K562 (cell line): ENCODE measurements at regions not wholly inside any gene's neighbourhood (a gene's known extent, or its start where the extent isn't known, plus 50 kb on each side); places are given as distances from the start of the nearest gene placed in this dataset.

Experiments used
- ATAC-seq: fragments of 200-7000 bp; cut with Tn5 transposase; 3 replicates; pipeline ENCODE4 v1.9.1; 2020; ENCODE audit warnings: moderate library complexity
- BruUV-seq: library from RNA; stranded (reverse); fragments of 400-500 nt; replicated peaks from 2 replicates; lab custom pipeline; 2021; lab: Mats Ljungman, UMichigan
- CTCF ChIA-PET: fragments of 300-600 bp; formaldehyde crosslinking; extraction: SDS; loops from one replicate; lab custom pipeline; 2021; ENCODE audit warnings: low intra/inter-chr PET ratio; lab: Yijun Ruan, JAX
- POLR2A ChIA-PET: fragments of 300-600, 350-650 bp; sonication (Branson Sonifier 250); formaldehyde crosslinking; extraction: SDS; loops from one replicate; lab custom pipeline; 2021; ENCODE audit warnings: antibody characterized with exemption, inconsistent platforms; lab: Yijun Ruan, JAX
- DNase-seq, 4 experiments: peaks; one replicate each; pipeline versions ENCODE4 v3.0.0 to v3.0.0-alpha.2; 2011 to 2018; ENCODE audit warnings: low spot score in 3 of 4, mixed read lengths in 3 of 4; ENCODE audit errors: extremely low read depth in 1 of 4
- FAIRE-seq: peaks from 2 replicates; lab custom pipeline; 2011; peaks lifted over from hg19 to GRCh38; lab: Jason Lieb, UNC
- H2AFZ ChIP-seq: 2 replicates; pipeline ENCODE4 v1.6.0; 2011; ENCODE audit warnings: low read depth, low read length, control low read depth, inconsistent platforms
- H3K27ac ChIP-seq: fragments of 200-600 bp; 3 replicates; pipeline ENCODE4 v1.8.0; 2011; ENCODE audit warnings: low read depth, mild to moderate bottlenecking, control low read depth, inconsistent platforms, low read length, moderate library complexity, mixed read lengths; ENCODE audit errors: extremely low read depth
- H3K27me3 ChIP-seq, 2 experiments: fragments of 300-600 bp in 1 of 2; 2 replicates in 1 of 2; 3 replicates in 1 of 2; pipeline versions ENCODE4 v1.6.0 to v1.8.0; 2011; ENCODE audit warnings: inconsistent platforms in 2 of 2, low read length in 2 of 2, mild to moderate bottlenecking in 1 of 2, mixed read lengths in 1 of 2, moderate library complexity in 1 of 2; ENCODE audit not compliant: control insufficient read depth in 2 of 2, insufficient read depth in 2 of 2
- H3K36me3 ChIP-seq: fragments of 300-600 bp; 3 replicates; pipeline ENCODE4 v1.8.0; 2011; ENCODE audit warnings: mild to moderate bottlenecking, low read length, inconsistent platforms; ENCODE audit not compliant: control insufficient read depth, insufficient read depth
- H3K4me1 ChIP-seq, 2 experiments: fragments of 200-600 bp in 1 of 2; replicated peaks in 1 of 2; 2 replicates in 1 of 2; 3 replicates in 1 of 2; pipeline versions ENCODE4 v1.5.1 to v1.8.0; 2011; ENCODE audit warnings: inconsistent platforms in 2 of 2, low read length in 2 of 2, mild to moderate bottlenecking in 1 of 2, mixed read lengths in 1 of 2, moderate library complexity in 1 of 2; ENCODE audit not compliant: control insufficient read depth in 2 of 2, insufficient read depth in 2 of 2
- H3K4me2 ChIP-seq: 2 replicates; pipeline ENCODE4 v1.6.1; 2011; ENCODE audit warnings: low read length, control low read depth, inconsistent platforms, mixed read lengths; ENCODE audit not compliant: insufficient read depth
- H3K4me3 ChIP-seq: fragments of 200-600 bp; sonication (generic), shearing (Covaris generic); 2 replicates; pipeline ENCODE4 v1.5.1; 2016; ENCODE audit warnings: control low read depth, inconsistent platforms
- H3K79me2 ChIP-seq: fragments of 200-600 bp; 3 replicates; pipeline ENCODE4 v1.8.0; 2011; ENCODE audit warnings: low read length, inconsistent platforms; ENCODE audit not compliant: control insufficient read depth, insufficient read depth
- H3K9ac ChIP-seq, 2 experiments: 2 replicates each; pipeline versions ENCODE4 v1.6.0 to v1.6.1; 2011; ENCODE audit warnings: low read depth in 2 of 2, low read length in 2 of 2, control low read depth in 1 of 2, inconsistent platforms in 1 of 2, mild to moderate bottlenecking in 1 of 2, mixed read lengths in 1 of 2; ENCODE audit not compliant: insufficient read depth in 1 of 2
- H3K9me1 ChIP-seq: one replicate; pipeline ENCODE4 v1.6.0; 2011; ENCODE audit warnings: inconsistent platforms, mild to moderate bottlenecking, low read length, moderate library complexity; ENCODE audit not compliant: control insufficient read depth, insufficient read depth
- H3K9me3 ChIP-seq: replicated peaks from 2 replicates; pipeline ENCODE4 v1.5.1; 2011; ENCODE audit warnings: low read depth, low read length, inconsistent platforms; ENCODE audit not compliant: control insufficient read depth, insufficient read depth
- H4K20me1 ChIP-seq: replicated peaks from 2 replicates; pipeline ENCODE4 v1.6.1; 2011; ENCODE audit warnings: low read length, inconsistent platforms, mixed read lengths; ENCODE audit not compliant: control insufficient read depth, insufficient read depth
- CBFA2T3 ChIP-seq: fragments of 450-650 bp; IDR thresholded peaks from 2 replicates; pipeline ENCODE4 v1.6.1; 2017
- CHD7 ChIP-seq: fragments of 200-600 bp; sonication (generic); IDR thresholded peaks from one replicate; pipeline ENCODE4 v1.6.1; 2012; ENCODE audit warnings: mild to moderate bottlenecking, low read depth, low read length, inconsistent platforms
- KHSRP ChIP-seq: fragments of 450-650 bp; IDR thresholded peaks from 2 replicates; pipeline ENCODE4 v1.6.1; 2017
- MECOM ChIP-seq: fragments of 250-450 bp; sonication (Bioruptor Pico); IDR thresholded peaks from 2 replicates; pipeline ENCODE4 v1.8.0; 2022; ENCODE audit warnings: inconsistent platforms
- MED1 ChIP-seq: sonication (generic); formaldehyde crosslinking; IDR thresholded peaks from 2 replicates; pipeline ENCODE4 v1.8.1; 2023; ENCODE audit warnings: missing genetic modification reagents, borderline replicate concordance
- PATZ1 ChIP-seq: fragments of 250-450 bp; sonication (Bioruptor Pico); IDR thresholded peaks from 2 replicates; pipeline ENCODE4 v1.5.0; 2020; ENCODE audit warnings: mild to moderate bottlenecking, borderline replicate concordance
- POLR2B ChIP-seq: fragments of 450-650 bp; IDR thresholded peaks from 2 replicates; pipeline ENCODE4 v1.6.1; 2018; ENCODE audit warnings: low read depth; ENCODE audit not compliant: partially characterized antibody
- RBM25 ChIP-seq: fragments of 200-400 bp; formaldehyde crosslinking; IDR thresholded peaks from 2 replicates; pipeline ENCODE4 v1.6.1; 2018; ENCODE audit warnings: low read length, low read depth, moderate library complexity; ENCODE audit not compliant: severe bottlenecking
- ZNF146 ChIP-seq: IDR thresholded peaks from one replicate; pipeline ENCODE4 v1.6.1; 2018; ENCODE audit warnings: missing compliant biosample characterization; ENCODE audit not compliant: unreplicated experiment
- ZNF263 ChIP-seq: sonication (generic); formaldehyde crosslinking; IDR thresholded peaks from 2 replicates; pipeline ENCODE4 v1.8.0; 2022; ENCODE audit warnings: mild to moderate bottlenecking, missing genetic modification reagents, borderline replicate concordance
- WGBS: fragments of 100-300 bp; shearing (Covaris generic); methylation state at CpG from one replicate; pipeline ENCODE4 v1.1.6; 2016; ENCODE audit warnings: low coverage, mixed read lengths; ENCODE audit not compliant: insufficient coverage; ENCODE audit errors: missing lambda C conversion rate; 5-methylcytosine and 5-hydroxymethylcytosine counted together
- in situ Hi-C: fragments of 300-500 bp; cut with MboI; formaldehyde crosslinking; loops from 4 replicates; pipeline ENCODE4 v1.15.0; 2018; ENCODE audit warnings: inconsistent platforms, mixed read lengths
- intact Hi-C: fragments of 100-400 bp; cut with micrococcal nuclease; formaldehyde crosslinking; loops from 2 replicates; pipeline ENCODE4 v1.14.2; 2022

GRCh38 chr13:50340551-50341287, 325.5 kb downstream of the KCNRG start:
- Histone ChIP-seq H3K27me3 (no peaks in the 10 kb centered on the region), H3K9me1 (peaks cover 2% of the 10 kb centered on the region), H3K4me1 (peaks cover 0 to 6% of the 10 kb centered on the region in 2 experiments; a peak in 2 of 5 replicates), H3K4me2 (no peak overlapping the region), H3K9me3 (no peaks in the 10 kb centered on the region), H2AFZ (no peak overlapping the region), H3K27ac (no peak overlapping the region), H3K79me2 (peaks cover 10% of the 10 kb centered on the region; the same call in 1 of the 3 replicates), H3K36me3 (no peaks in the 10 kb centered on the region), H4K20me1 (no peaks in the 10 kb centered on the region), H3K9ac (no peak overlapping the region), H3K4me3 (no peak overlapping the region)
- no TSS peak for BruUV-seq
- CTCF ChIA-PET: no interaction called here
- no peak for ATAC-seq
- WGBS: 63% methylated on average over 7 of the region's 17 CpGs
- intact Hi-C loops: no loop called here
- no peak for FAIRE-seq
- DNase-seq: no peak
- in situ Hi-C loops: no loop called here
- POLR2A ChIA-PET: no interaction called here
- TF ChIP-seq MED1 (CRISPR knock-in tag) (no peak), ZNF146 (CRISPR knock-in tag) (no peak), PATZ1 (CRISPR knock-in tag) (no peak), RBM25 (no peak), CHD7 (no peak), CBFA2T3 (no peak), POLR2B (no peak), ZNF263 (no peak), MECOM (CRISPR knock-in tag) (no peak), KHSRP (no peak)
